Breast epithelium (tissue), 4 donors: ENCODE measurements at regions not wholly inside any gene's neighbourhood (a gene's known extent, or its start where the extent isn't known, plus 50 kb on each side); places are given as distances from the start of the nearest gene placed in this dataset.

ENCODE experiments used
- DNase-seq, 2 donors: peaks; one replicate each; pipeline ENCODE4 v3.0.0-alpha.2; 2019; ENCODE audit warnings: low spot score in 2 of 2
- H3K27ac ChIP-seq, 2 donors: fragments of 200-600 bp; sonication (generic) in 1 of 2; one replicate each; pipeline ENCODE4 v1.5.1; 2016 to 2019; ENCODE audit warnings: mild to moderate bottlenecking in 1 of 2
- H3K27me3 ChIP-seq, 2 donors: fragments of 200-600 bp; sonication (generic) in 1 of 2; one replicate each; pipeline versions ENCODE4 v1.5.1 to v1.6.0; 2017 to 2019; ENCODE audit warnings: control low read depth in 1 of 2, mild to moderate bottlenecking in 1 of 2
- H3K36me3 ChIP-seq: fragments of 200-600 bp; one replicate; pipeline ENCODE4 v1.5.1; 2019
- H3K4me1 ChIP-seq, 2 donors: fragments of 200-600 bp; sonication (generic); one replicate each; pipeline ENCODE4 v1.5.1; 2016 to 2019; ENCODE audit warnings: control low read depth in 1 of 2
- H3K4me3 ChIP-seq, 3 donors: fragments of 200-600 bp; sonication (generic); 1 replicate in 2 of 3; 2 replicates in 1 of 3; pipeline ENCODE4 v1.5.1; 2016 to 2019; ENCODE audit warnings: mild to moderate bottlenecking in 3 of 3, moderate library complexity in 2 of 3
- H3K9me3 ChIP-seq, 2 donors: fragments of 200-600 bp; sonication (generic) in 1 of 2; one replicate each; pipeline ENCODE4 v1.5.1; 2016 to 2019; ENCODE audit warnings: control low read depth in 1 of 2
- CTCF ChIP-seq, 3 donors: fragments of 450-650 bp; IDR thresholded peaks; one replicate each; pipeline ENCODE4 v1.5.1; 2016 to 2017; ENCODE audit warnings: antibody characterized with exemption in 3 of 3, mild to moderate bottlenecking in 3 of 3, moderate library complexity in 3 of 3
- POLR2A ChIP-seq: fragments of 450-650 bp; IDR thresholded peaks from one replicate; pipeline ENCODE4 v1.6.1; 2016; ENCODE audit warnings: antibody characterized with exemption, mild to moderate bottlenecking, moderate library complexity
- POLR2AphosphoS5 ChIP-seq, 3 donors: sonication (generic); formaldehyde crosslinking; IDR thresholded peaks; one replicate each; pipeline ENCODE4 v1.6.1; 2017; ENCODE audit warnings: antibody characterized with exemption in 3 of 3
- intact Hi-C: fragments of 100-400 bp; cut with DNase I; formaldehyde crosslinking; loops from one replicate; pipeline ENCODE4 v1.15.1; 2023; ENCODE audit warnings: low total_unique reads

GRCh38 chr5:2238732-2239131 lies 356.0 kb upstream of the IRX4 start:
- intact Hi-C loops = no loop called here
- TF ChIP-seq POLR2AphosphoS5 (IDR thresholded peaks at IDR 0.05) = no peak
- no peak for TF ChIP-seq CTCF (IDR thresholded peaks at IDR 0.05)
- no peak for TF ChIP-seq POLR2A
- no peak for DNase-seq
- peaks cover 3 to 13% of the 10 kb centered on the region in 2 donors for H3K9me3 ChIP-seq
- H3K27ac ChIP-seq = no peak overlapping the region
- no peaks in the 10 kb centered on the region for H3K27me3 ChIP-seq
- no peaks in the 10 kb centered on the region for H3K4me1 ChIP-seq
- H3K4me3 ChIP-seq = no peak overlapping the region
- no peaks in the 10 kb centered on the region for H3K36me3 ChIP-seq

- intact Hi-C loops = no loop called here
- no peak overlapping the region for H3K27ac ChIP-seq
- H3K27me3 ChIP-seq = peaks cover 0 to 3% of the 10 kb centered on the region in 2 donors
- H3K4me3 ChIP-seq = no peak overlapping the region
- H3K4me1 ChIP-seq = no peaks in the 10 kb centered on the region
- no peaks in the 10 kb centered on the region for H3K9me3 ChIP-seq
- DNase-seq = no peak
- TF ChIP-seq POLR2AphosphoS5 (IDR thresholded peaks at IDR 0.05) (no peak), CTCF (IDR thresholded peaks at IDR 0.05) (no peak), POLR2A (no peak)
- H3K36me3 ChIP-seq = no peaks in the 10 kb centered on the region
Measured at GRCh38 chr5:2227433-2227832, 344.7 kb upstream of the IRX4 start.

GRCh38 chr5:2224689-2225088 lies 342.0 kb upstream of the IRX4 start:
- H3K4me1 ChIP-seq = no peaks in the 10 kb centered on the region
- H3K9me3 ChIP-seq = no peaks in the 10 kb centered on the region
- DNase-seq = no peak
- no peaks in the 10 kb centered on the region for H3K36me3 ChIP-seq
- no peak overlapping the region for H3K4me3 ChIP-seq
- intact Hi-C loops = no loop called here
- TF ChIP-seq POLR2AphosphoS5 (IDR thresholded peaks at IDR 0.05) (no peak), CTCF (IDR thresholded peaks at IDR 0.05) (no peak), POLR2A (no peak)
- H3K27ac ChIP-seq = no peak overlapping the region
- H3K27me3 ChIP-seq = peaks cover 0 to 3% of the 10 kb centered on the region in 2 donors

GRCh38 chr5:2223303-2223702 lies 340.6 kb upstream of the IRX4 start:
- intact Hi-C loops = no loop called here
- Histone ChIP-seq H3K9me3 (no peaks in the 10 kb centered on the region), H3K4me1 (no peaks in the 10 kb centered on the region), H3K27me3 (no peaks in the 10 kb centered on the region), H3K36me3 (no peaks in the 10 kb centered on the region), H3K27ac (no peak overlapping the region), H3K4me3 (no peak overlapping the region)
- no peak for DNase-seq
- TF ChIP-seq CTCF (IDR thresholded peaks at IDR 0.05) (no peak), POLR2AphosphoS5 (IDR thresholded peaks at IDR 0.05) (no peak), POLR2A (no peak)

GRCh38 chr5:2222246-2222992 lies 339.7 kb upstream of the IRX4 start:
- Histone ChIP-seq H3K4me1 (no peaks in the 10 kb centered on the region), H3K36me3 (no peaks in the 10 kb centered on the region), H3K27me3 (no peaks in the 10 kb centered on the region), H3K27ac (no peak overlapping the region), H3K4me3 (no peak overlapping the region), H3K9me3 (no peaks in the 10 kb centered on the region)
- TF ChIP-seq POLR2A (no peak), CTCF (IDR thresholded peaks at IDR 0.05) (no peak), POLR2AphosphoS5 (IDR thresholded peaks at IDR 0.05) (no peak)
- no peak for DNase-seq
- intact Hi-C loops = no loop called here
